SU-DHL-6 (cell line): ENCODE measurements at regions not wholly inside any gene's neighbourhood (a gene's known extent, or its start where the extent isn't known, plus 50 kb on each side); places are given as distances from the start of the nearest gene placed in this dataset.

Experiments
- H2AFZ ChIP-seq: fragments of 200-600 bp; sonication (generic); 2 replicates; pipeline ENCODE4 v1.6.1; 2014; ENCODE audit warnings: low read depth, mild to moderate bottlenecking, moderate library complexity, mixed read lengths, antibody characterized with exemption, low read length; ENCODE audit not compliant: severe bottlenecking
- H3F3A ChIP-seq: fragments of 200-600 bp; shearing (Covaris generic); 2 replicates; pipeline ENCODE4 v1.6.0; 2016; ENCODE audit warnings: antibody characterized with exemption, mild to moderate bottlenecking; ENCODE audit not compliant: insufficient read depth
- H3K27ac ChIP-seq: fragments of 200-600 bp; sonication (generic); 2 replicates; pipeline ENCODE4 v1.5.1; 2016; ENCODE audit warnings: low read depth, mild to moderate bottlenecking, low read length, moderate library complexity, mixed read lengths
- H3K27me3 ChIP-seq: fragments of 200-600 bp; sonication (generic), shearing (Covaris generic); 2 replicates; pipeline ENCODE4 v1.6.0; 2014; ENCODE audit warnings: mild to moderate bottlenecking, low read length
- H3K36me3 ChIP-seq: fragments of 200-600 bp; sonication (generic); 2 replicates; pipeline ENCODE4 v1.6.1; 2014; ENCODE audit warnings: mild to moderate bottlenecking, low read length, mixed read lengths
- H3K4me2 ChIP-seq: fragments of 300-600, 200-600 bp; shearing (Covaris generic), sonication (generic); 2 replicates; pipeline ENCODE4 v1.6.0; 2014; ENCODE audit warnings: low read length, low read depth, mild to moderate bottlenecking; ENCODE audit not compliant: poor library complexity, severe bottlenecking
- H3K4me3 ChIP-seq: fragments of 200-600 bp; sonication (generic); 2 replicates; pipeline ENCODE4 v1.5.1; 2014; ENCODE audit warnings: antibody characterized with exemption, low read length, mild to moderate bottlenecking, mixed read lengths; ENCODE audit not compliant: insufficient read depth, poor library complexity, severe bottlenecking
- H3K79me2 ChIP-seq: fragments of 200-600 bp; sonication (generic); 2 replicates; pipeline ENCODE4 v1.6.1; 2014; ENCODE audit warnings: mild to moderate bottlenecking, low read length, moderate library complexity; ENCODE audit not compliant: insufficient read depth
- H3K9ac ChIP-seq: fragments of 200-600 bp; sonication (generic); 2 replicates; pipeline ENCODE4 v1.7.0; 2014; ENCODE audit warnings: mild to moderate bottlenecking, low read length
- H3K9me2 ChIP-seq: fragments of 200-600 bp; sonication (generic); replicated peaks from 2 replicates; pipeline ENCODE4 v1.6.1; 2014; ENCODE audit warnings: low read length; ENCODE audit not compliant: insufficient read depth
- H3K9me3 ChIP-seq: fragments of 200-600 bp; sonication (generic); 2 replicates; pipeline ENCODE4 v1.6.1; 2014; ENCODE audit warnings: low read length, mixed read lengths; ENCODE audit not compliant: insufficient read depth
- H4K20me1 ChIP-seq: fragments of 200-600 bp; sonication (generic); 2 replicates; pipeline ENCODE4 v1.6.1; 2014; ENCODE audit warnings: low read depth, mild to moderate bottlenecking, antibody characterized with exemption, low read length, moderate library complexity, mixed read lengths
- EZH2phosphoT487 ChIP-seq: fragments of 200-600 bp; sonication (generic), shearing (Covaris generic); conservative IDR thresholded peaks from 2 replicates; pipeline ENCODE4 v1.6.1; 2018; ENCODE audit warnings: mild to moderate bottlenecking, antibody characterized with exemption, low read length, moderate library complexity, mixed read lengths
- TF ChIP-seq, protein P1 (sequence below): fragments of 200-600 bp; sonication (generic); IDR thresholded peaks from one replicate; pipeline ENCODE4 v1.5.1; 2017; ENCODE audit warnings: antibody characterized with exemption, mild to moderate bottlenecking, low read length, moderate library complexity; ENCODE audit not compliant: insufficient read depth, poor library complexity, severe bottlenecking

DNA sequence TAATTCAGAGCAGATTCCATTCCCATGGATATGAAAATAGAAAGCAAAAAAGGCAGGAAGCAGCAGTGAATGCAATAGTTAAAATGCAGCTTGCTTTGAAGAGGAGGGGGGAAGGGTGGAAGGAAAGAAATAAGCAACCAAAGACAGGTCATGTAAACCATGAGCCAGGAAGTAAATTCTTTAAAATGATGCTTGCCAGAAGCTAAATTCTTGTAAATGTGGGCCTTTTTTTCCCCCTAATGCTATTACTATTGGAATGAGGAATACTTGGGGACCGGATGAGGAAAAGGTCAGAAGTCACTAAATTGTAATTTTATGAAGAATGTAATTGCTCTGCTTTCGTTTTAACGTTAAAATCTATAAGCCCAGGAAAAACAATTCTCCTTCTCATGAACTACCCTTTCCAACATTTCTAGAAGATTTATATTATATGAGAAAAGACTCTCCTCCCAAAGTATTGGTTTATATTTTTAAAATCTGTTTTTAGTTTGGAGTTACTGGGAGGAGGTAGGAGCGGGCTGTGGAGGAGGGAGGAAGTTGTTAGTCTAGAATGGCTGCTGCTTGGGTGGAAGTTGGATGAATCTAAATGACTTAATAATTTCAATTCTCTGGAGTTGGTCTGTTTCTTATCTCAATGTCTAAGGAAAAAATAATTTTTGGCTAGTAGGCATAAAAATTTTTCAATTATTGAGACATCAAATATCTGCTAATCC is 77.6 kb upstream of the PCDH18 start:
- Histone ChIP-seq H3K27me3 (no peaks in the 10 kb centered on the region), H3K27ac (no peak overlapping the region), H3K9ac (no peak overlapping the region), H2AFZ (no peak overlapping the region), H3F3A (no peaks in the 10 kb centered on the region), H3K36me3 (no peaks in the 10 kb centered on the region), H3K4me3 (no peak overlapping the region), H4K20me1 (no peaks in the 10 kb centered on the region), H3K9me3 (no peaks in the 10 kb centered on the region), H3K9me2 (no peaks in the 10 kb centered on the region), H3K79me2 (no peaks in the 10 kb centered on the region), H3K4me2 (no peak overlapping the region)
- TF ChIP-seq, protein P1, sequence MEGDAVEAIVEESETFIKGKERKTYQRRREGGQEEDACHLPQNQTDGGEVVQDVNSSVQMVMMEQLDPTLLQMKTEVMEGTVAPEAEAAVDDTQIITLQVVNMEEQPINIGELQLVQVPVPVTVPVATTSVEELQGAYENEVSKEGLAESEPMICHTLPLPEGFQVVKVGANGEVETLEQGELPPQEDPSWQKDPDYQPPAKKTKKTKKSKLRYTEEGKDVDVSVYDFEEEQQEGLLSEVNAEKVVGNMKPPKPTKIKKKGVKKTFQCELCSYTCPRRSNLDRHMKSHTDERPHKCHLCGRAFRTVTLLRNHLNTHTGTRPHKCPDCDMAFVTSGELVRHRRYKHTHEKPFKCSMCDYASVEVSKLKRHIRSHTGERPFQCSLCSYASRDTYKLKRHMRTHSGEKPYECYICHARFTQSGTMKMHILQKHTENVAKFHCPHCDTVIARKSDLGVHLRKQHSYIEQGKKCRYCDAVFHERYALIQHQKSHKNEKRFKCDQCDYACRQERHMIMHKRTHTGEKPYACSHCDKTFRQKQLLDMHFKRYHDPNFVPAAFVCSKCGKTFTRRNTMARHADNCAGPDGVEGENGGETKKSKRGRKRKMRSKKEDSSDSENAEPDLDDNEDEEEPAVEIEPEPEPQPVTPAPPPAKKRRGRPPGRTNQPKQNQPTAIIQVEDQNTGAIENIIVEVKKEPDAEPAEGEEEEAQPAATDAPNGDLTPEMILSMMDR: no peak
- TF ChIP-seq EZH2phosphoT487: no peak

DNA sequence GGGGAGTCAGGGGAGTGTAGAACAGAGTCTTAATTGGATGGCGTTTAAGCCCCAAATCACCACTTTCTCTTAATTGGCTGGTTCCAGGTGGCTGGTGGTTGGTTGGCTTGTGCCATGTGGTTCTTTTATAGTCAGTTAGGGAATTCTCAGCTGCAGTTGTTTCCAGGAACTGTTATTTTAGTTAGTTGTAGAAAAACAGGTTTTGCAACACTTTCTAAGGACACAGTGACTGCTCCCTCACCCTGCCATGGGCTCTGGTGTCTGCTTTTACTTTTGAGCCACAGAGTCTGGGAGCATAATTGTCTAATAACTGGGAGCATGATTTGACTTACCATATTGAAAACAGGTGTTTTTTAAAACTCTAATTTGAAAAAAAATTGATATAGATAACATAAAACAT is 75.8 kb upstream of the PCDH18 start:
- H3K9ac ChIP-seq: no peak overlapping the region
- H3K4me2 ChIP-seq: no peak overlapping the region
- no peaks in the 10 kb centered on the region for H3K79me2 ChIP-seq
- H3K9me2 ChIP-seq: no peaks in the 10 kb centered on the region
- H3K27me3 ChIP-seq: no peaks in the 10 kb centered on the region
- H2AFZ ChIP-seq: no peak overlapping the region
- no peaks in the 10 kb centered on the region for H3K9me3 ChIP-seq
- H3F3A ChIP-seq: no peaks in the 10 kb centered on the region
- H3K36me3 ChIP-seq: no peaks in the 10 kb centered on the region
- no peak overlapping the region for H3K27ac ChIP-seq
- TF ChIP-seq, protein P1: no peak
- TF ChIP-seq EZH2phosphoT487: no peak
- no peaks in the 10 kb centered on the region for H4K20me1 ChIP-seq
- H3K4me3 ChIP-seq: no peak overlapping the region

DNA sequence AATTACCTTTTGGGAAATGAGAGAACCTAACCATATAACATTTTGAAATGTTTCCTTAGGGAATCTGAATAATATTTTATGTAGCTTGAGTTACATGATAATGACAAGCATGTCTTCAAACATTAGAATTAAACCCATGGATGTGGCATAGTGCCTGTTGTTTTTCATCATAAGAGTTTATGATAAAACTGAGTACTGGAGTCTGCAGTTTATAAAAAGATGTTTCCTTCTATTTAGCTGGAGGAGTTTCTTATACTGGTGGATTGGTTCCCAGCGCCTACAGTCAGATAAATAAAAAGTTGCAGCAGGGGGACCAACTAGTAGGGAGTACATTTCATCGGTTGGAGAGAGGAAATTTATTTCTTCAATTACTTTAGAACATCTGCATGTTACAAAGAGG is 70.1 kb upstream of the PCDH18 start:
- no peaks in the 10 kb centered on the region for H3F3A ChIP-seq
- no peak for TF ChIP-seq EZH2phosphoT487
- TF ChIP-seq, protein P1: no peak
- no peak overlapping the region for H3K4me2 ChIP-seq
- H3K27ac ChIP-seq: no peak overlapping the region
- H3K27me3 ChIP-seq: no peaks in the 10 kb centered on the region
- no peak overlapping the region for H2AFZ ChIP-seq
- H4K20me1 ChIP-seq: no peaks in the 10 kb centered on the region
- no peaks in the 10 kb centered on the region for H3K79me2 ChIP-seq
- no peak overlapping the region for H3K9ac ChIP-seq
- no peaks in the 10 kb centered on the region for H3K9me2 ChIP-seq
- H3K36me3 ChIP-seq: no peaks in the 10 kb centered on the region
- H3K4me3 ChIP-seq: no peak overlapping the region
- no peaks in the 10 kb centered on the region for H3K9me3 ChIP-seq
